Esophagus squamous epithelium (tissue), 5 donors: ENCODE measurements at regions not wholly inside any gene's neighbourhood (a gene's known extent, or its start where the extent isn't known, plus 50 kb on each side); places are given as distances from the start of the nearest gene placed in this dataset.

Source experiments
- DNase-seq: peaks from one replicate; lab custom pipeline; 2025; lab: John Stamatoyannopoulos, UW
- H3K27ac ChIP-seq, 4 donors: fragments of 200-600 bp; sonication (generic); one replicate each; pipeline ENCODE4 v1.5.1; 2016 to 2019; ENCODE audit warnings: mild to moderate bottlenecking in 1 of 4
- H3K27me3 ChIP-seq, 4 donors: fragments of 200-600 bp; sonication (generic); 1 replicate in 3 of 4; 2 replicates in 1 of 4; pipeline versions ENCODE4 v1.5.1 to v1.6.0; 2017 to 2021; ENCODE audit warnings: antibody characterized with exemption in 1 of 4
- H3K36me3 ChIP-seq, 3 donors: fragments of 200-600 bp; sonication (generic); one replicate each; pipeline ENCODE4 v1.5.1; 2016 to 2019
- H3K4me1 ChIP-seq, 3 donors: fragments of 200-600 bp; sonication (generic); one replicate each; pipeline ENCODE4 v1.5.1; 2017 to 2019
- H3K4me3 ChIP-seq, 4 donors: fragments of 200-600 bp; sonication (generic); 1 replicate in 3 of 4; 2 replicates in 1 of 4; pipeline ENCODE4 v1.5.1; 2016 to 2019; ENCODE audit warnings: mild to moderate bottlenecking in 2 of 4, moderate library complexity in 1 of 4
- H3K9me3 ChIP-seq, 3 donors: fragments of 200-600 bp; sonication (generic); one replicate each; pipeline ENCODE4 v1.5.1; 2016 to 2019
- CTCF ChIP-seq, 6 experiments: fragments of 450-650 bp in 4 of 6; fragments of 200-600 bp in 2 of 6; sonication (generic) in 2 of 6; IDR thresholded peaks; one replicate each; pipeline ENCODE4 v1.5.1; 2016 to 2019; ENCODE audit warnings: antibody characterized with exemption in 6 of 6, mild to moderate bottlenecking in 4 of 6, moderate library complexity in 4 of 6
- POLR2A ChIP-seq, 4 donors: fragments of 450-650 bp; IDR thresholded peaks; one replicate each; pipeline ENCODE4 v1.6.1; 2017; ENCODE audit warnings: antibody characterized with exemption in 4 of 4, mild to moderate bottlenecking in 4 of 4, moderate library complexity in 3 of 4
- WGBS, 2 donors: methylation state at CpG; one replicate each; pipeline ENCODE4 v1.1.5; 2018; 5-methylcytosine and 5-hydroxymethylcytosine counted together
- intact Hi-C: fragments of 100-400 bp; cut with DNase I; formaldehyde crosslinking; loops from one replicate; pipeline ENCODE4 v1.15.0; 2022
- donor health status: DM: yes; HTN: yes; CAD: no.

GRCh38 chr16:6027733-6028132 is 930.1 kb upstream of the EEF2KMT start:
- WGBS, 2 donors, result 79 to 83% methylated on average over 7 of the region's 7 CpGs

GRCh38 chr16:6023449-6023848 is 925.9 kb upstream of the EEF2KMT start:
- 69 to 73% methylated on average over 14 of the region's 14 CpGs for WGBS, 2 donors
- Histone ChIP-seq H3K4me3 (no peak overlapping the region), H3K27ac (no peak overlapping the region), H3K4me1 (peaks cover 0 to 4% (median 0%) of the 10 kb centered on the region in 3 donors), H3K9me3 (no peaks in the 10 kb centered on the region), H3K27me3 (peaks cover 4 to 35% (median 9%) of the 10 kb centered on the region in 4 donors), H3K36me3 (no peaks in the 10 kb centered on the region)
- intact Hi-C loops, result no loop called here
- TF ChIP-seq CTCF (IDR thresholded peaks at IDR 0.05) (no peak), POLR2A (IDR thresholded peaks at IDR 0.05) (no peak)
- DNase-seq, result no peak

More at GRCh38 chr16:6027733-6028132, 930.1 kb upstream of the EEF2KMT start:
- Histone ChIP-seq H3K27ac (no peak overlapping the region), H3K9me3 (no peaks in the 10 kb centered on the region), H3K27me3 (no peaks in the 10 kb centered on the region), H3K36me3 (no peaks in the 10 kb centered on the region), H3K4me1 (no peaks in the 10 kb centered on the region), H3K4me3 (no peak overlapping the region)
- no peak for DNase-seq
- intact Hi-C loops, result no loop called here
- no peak for TF ChIP-seq POLR2A (IDR thresholded peaks at IDR 0.05)
- TF ChIP-seq CTCF (IDR thresholded peaks at IDR 0.05), result no peak

GRCh38 chr16:6021276-6021943 is 923.8 kb upstream of the EEF2KMT start:
- Histone ChIP-seq H3K4me1 (peaks cover 0 to 4% (median 0%) of the 10 kb centered on the region in 3 donors), H3K9me3 (no peaks in the 10 kb centered on the region), H3K27ac (no peak overlapping the region), H3K36me3 (no peaks in the 10 kb centered on the region), H3K27me3 (peaks cover 5 to 45% (median 11%) of the 10 kb centered on the region in 4 donors), H3K4me3 (no peak overlapping the region)
- intact Hi-C loops, result no loop called here
- DNase-seq, result no peak
- WGBS, 2 donors, result 41 to 51% methylated on average over 9 of the region's 9 CpGs
- TF ChIP-seq POLR2A (IDR thresholded peaks at IDR 0.05), result no peak
- TF ChIP-seq CTCF (IDR thresholded peaks at IDR 0.05), result no peak

GRCh38 chr16:6020162-6020985 is 922.8 kb upstream of the EEF2KMT start:
- no peaks in the 10 kb centered on the region for H3K9me3 ChIP-seq
- H3K27ac ChIP-seq, result no peak overlapping the region
- 22% methylated on average over 9 of the region's 41 CpGs; no CpG with 5 or more reads in 1 of the 2 donors for WGBS, 2 donors
- H3K4me1 ChIP-seq, result peaks cover 0 to 4% (median 0%) of the 10 kb centered on the region in 3 donors
- H3K4me3 ChIP-seq, result no peak overlapping the region
- TF ChIP-seq POLR2A (IDR thresholded peaks at IDR 0.05), result no peak
- no peak for TF ChIP-seq CTCF (IDR thresholded peaks at IDR 0.05)
- no peak for DNase-seq
- no peaks in the 10 kb centered on the region for H3K36me3 ChIP-seq
- peaks cover 5 to 45% (median 11%) of the 10 kb centered on the region in 4 donors for H3K27me3 ChIP-seq
- intact Hi-C loops, result no loop called here

- Histone ChIP-seq H3K27ac (no peak overlapping the region), H3K4me1 (peaks cover 0 to 4% (median 0%) of the 10 kb centered on the region in 3 donors), H3K9me3 (no peaks in the 10 kb centered on the region), H3K36me3 (no peaks in the 10 kb centered on the region), H3K27me3 (peaks cover 5 to 45% (median 11%) of the 10 kb centered on the region in 4 donors), H3K4me3 (no peak overlapping the region)
- intact Hi-C loops, result no loop called here
- WGBS, 2 donors, result no CpG with 5 or more reads among the region's 50 CpGs
- TF ChIP-seq POLR2A (IDR thresholded peaks at IDR 0.05) (no peak), CTCF (IDR thresholded peaks at IDR 0.05) (no peak)
- DNase-seq, result no peak
Observed at GRCh38 chr16:6019490-6019991, 921.9 kb upstream of the EEF2KMT start.
